ENCODE measurements at regions not wholly inside any gene's neighbourhood (a gene's known extent, or its start where the extent isn't known, plus 50 kb on each side); places are given as distances from the start of the nearest gene placed in this dataset.
"Not testable (repeated sequence)": the region's sequence is repeated elsewhere in the genome, so short reads cannot be mapped to it uniquely, and the experiment has no call there.

DNA sequence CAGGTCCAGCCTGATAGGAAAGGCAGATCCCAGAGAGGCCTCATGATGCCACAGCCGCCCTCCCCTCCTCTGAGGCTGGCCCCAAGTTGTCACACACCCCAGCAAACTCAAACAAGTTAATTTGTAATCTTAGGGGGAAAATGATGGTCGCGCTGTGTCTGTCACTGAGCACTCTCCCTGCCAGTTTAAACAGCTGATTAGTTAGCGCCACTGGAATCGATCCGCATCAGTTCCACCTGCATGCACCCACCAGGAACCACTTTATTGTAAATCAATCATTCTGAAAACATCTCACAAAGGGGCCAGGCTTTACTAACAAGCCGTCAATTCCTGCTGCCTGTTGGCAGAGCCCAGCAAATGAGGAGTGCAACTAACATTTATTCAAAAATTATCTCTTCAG lies 870.9 kb downstream of the KCNMA1 start:
- no peaks in the 10 kb centered on the region for H3K36me3 ChIP-seq
- intact Hi-C loops (cut with DNase I): no loop called here

DNA sequence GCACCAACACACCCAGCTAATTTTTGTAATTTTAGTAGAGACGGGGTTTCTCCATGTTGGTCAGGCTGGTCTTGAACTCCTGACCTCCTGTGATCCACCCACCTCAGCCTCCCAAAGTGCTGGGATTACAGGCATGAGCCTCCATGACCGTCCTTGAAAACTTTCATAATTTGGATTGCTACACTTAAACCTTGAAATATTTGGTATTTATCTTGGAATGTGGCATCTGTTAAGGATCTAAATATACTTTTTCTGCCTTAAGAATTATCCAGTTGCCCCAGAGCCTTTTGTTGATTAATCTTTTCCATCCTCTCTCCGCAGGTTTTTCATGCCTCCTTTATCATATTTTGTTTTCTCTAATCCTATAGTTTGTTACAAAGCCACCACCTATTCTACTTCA lies 872.7 kb downstream of the KCNMA1 start:
- H3K36me3 ChIP-seq; H3K9me3 ChIP-seq; H3K27me3 ChIP-seq; DNase-seq (ENCODE audit: low spot score in 2 of 2); H3K4me3 ChIP-seq; H3K27ac ChIP-seq; intact Hi-C loops (cut with DNase I); H3K4me1 ChIP-seq: not testable (repeated sequence)

More for the DNA sequence above, 870.9 kb downstream of the KCNMA1 start:
- H3K27me3 ChIP-seq: no peaks in the 10 kb centered on the region
- DNase-seq (ENCODE audit: low spot score in 2 of 2): no peak
- no peak overlapping the region for H3K27ac ChIP-seq
- H3K4me3 ChIP-seq: no peak overlapping the region
- no peaks in the 10 kb centered on the region for H3K9me3 ChIP-seq
- TF ChIP-seq, protein P1, sequence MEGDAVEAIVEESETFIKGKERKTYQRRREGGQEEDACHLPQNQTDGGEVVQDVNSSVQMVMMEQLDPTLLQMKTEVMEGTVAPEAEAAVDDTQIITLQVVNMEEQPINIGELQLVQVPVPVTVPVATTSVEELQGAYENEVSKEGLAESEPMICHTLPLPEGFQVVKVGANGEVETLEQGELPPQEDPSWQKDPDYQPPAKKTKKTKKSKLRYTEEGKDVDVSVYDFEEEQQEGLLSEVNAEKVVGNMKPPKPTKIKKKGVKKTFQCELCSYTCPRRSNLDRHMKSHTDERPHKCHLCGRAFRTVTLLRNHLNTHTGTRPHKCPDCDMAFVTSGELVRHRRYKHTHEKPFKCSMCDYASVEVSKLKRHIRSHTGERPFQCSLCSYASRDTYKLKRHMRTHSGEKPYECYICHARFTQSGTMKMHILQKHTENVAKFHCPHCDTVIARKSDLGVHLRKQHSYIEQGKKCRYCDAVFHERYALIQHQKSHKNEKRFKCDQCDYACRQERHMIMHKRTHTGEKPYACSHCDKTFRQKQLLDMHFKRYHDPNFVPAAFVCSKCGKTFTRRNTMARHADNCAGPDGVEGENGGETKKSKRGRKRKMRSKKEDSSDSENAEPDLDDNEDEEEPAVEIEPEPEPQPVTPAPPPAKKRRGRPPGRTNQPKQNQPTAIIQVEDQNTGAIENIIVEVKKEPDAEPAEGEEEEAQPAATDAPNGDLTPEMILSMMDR (IDR thresholded peaks at IDR 0.05): no peak
- no peaks in the 10 kb centered on the region for H3K4me1 ChIP-seq

DNA sequence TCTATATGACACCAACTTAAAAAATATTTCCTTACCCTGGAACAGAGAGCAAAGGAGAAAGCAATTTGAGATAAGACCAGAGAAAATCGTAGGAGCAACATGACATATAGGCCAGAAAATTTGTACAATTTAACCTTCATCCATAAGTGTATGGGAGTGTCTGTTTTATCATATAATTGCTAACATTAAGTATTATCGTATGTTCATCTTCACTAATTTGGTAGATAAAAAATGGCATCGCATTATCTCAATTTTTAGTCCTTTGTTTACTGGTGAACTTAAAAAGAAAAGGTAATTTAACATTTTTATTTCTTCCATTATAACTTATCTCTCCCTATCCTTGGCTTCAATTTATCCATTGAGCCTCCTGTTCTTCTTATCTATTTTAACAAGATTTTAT lies 873.4 kb downstream of the KCNMA1 start:
- H3K27me3 ChIP-seq: no peaks in the 10 kb centered on the region
- H3K4me3 ChIP-seq: no peak overlapping the region
- no peak for DNase-seq (ENCODE audit: low spot score in 2 of 2)
- no peak overlapping the region for H3K27ac ChIP-seq
- H3K36me3 ChIP-seq: no peaks in the 10 kb centered on the region
- H3K4me1 ChIP-seq: no peaks in the 10 kb centered on the region
- TF ChIP-seq, protein P1 (IDR thresholded peaks at IDR 0.05): no peak
- H3K9me3 ChIP-seq: no peaks in the 10 kb centered on the region
- intact Hi-C loops (cut with DNase I): no loop called here

DNA sequence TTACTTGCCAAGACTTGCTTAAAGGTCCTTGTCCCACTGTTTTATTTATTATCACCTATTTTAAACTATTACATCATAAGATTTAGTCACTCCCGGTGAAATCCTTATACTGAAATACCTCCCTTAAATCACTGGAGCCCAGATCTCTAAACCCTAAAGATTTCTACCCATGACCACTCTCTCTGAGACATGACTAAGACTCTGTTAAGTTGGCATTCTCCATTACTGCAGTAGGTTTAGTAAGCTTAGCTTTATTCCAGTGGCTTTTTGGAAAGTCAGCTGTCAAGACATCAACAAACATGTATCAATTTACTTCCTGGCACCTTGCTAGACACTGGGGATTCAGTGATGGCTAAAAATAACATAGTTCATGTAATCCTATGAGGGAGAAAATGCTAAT lies 874.2 kb downstream of the KCNMA1 start:
- Histone ChIP-seq H3K4me1 (no peaks in the 10 kb centered on the region), H3K36me3 (no peaks in the 10 kb centered on the region), H3K27ac (no peak overlapping the region), H3K27me3 (no peaks in the 10 kb centered on the region), H3K9me3 (no peaks in the 10 kb centered on the region), H3K4me3 (no peak overlapping the region)
- intact Hi-C loops (cut with DNase I): no loop called here
- TF ChIP-seq, protein P1 (IDR thresholded peaks at IDR 0.05): no peak
- DNase-seq (ENCODE audit: low spot score in 2 of 2): no peak

DNA sequence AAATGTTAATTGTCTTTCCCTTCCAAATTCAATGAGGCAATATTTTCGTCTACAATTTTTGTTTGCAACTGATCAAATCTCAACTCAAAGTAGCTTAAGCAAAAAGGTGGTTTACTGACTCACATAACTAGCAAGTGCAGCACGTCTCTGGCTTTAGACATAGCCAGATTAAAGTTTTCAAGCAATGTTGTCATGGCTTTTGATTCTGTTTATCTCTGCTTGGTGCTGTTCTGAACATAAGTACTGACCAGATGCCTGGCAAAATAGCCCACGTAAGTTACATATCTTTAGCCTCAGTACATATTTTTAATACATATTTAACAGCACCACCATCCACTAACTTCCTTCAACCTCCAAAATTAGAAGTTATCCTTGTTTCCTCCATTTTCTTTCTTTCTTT lies 877.9 kb downstream of the KCNMA1 start:
- H3K27ac ChIP-seq: no peak overlapping the region
- no peak for DNase-seq (ENCODE audit: low spot score in 2 of 2)
- H3K9me3 ChIP-seq: no peaks in the 10 kb centered on the region
- TF ChIP-seq, protein P1 (IDR thresholded peaks at IDR 0.05): no peak
- H3K27me3 ChIP-seq: no peaks in the 10 kb centered on the region
- H3K36me3 ChIP-seq: no peaks in the 10 kb centered on the region
- H3K4me1 ChIP-seq: no peaks in the 10 kb centered on the region
- H3K4me3 ChIP-seq: no peak overlapping the region
- intact Hi-C loops (cut with DNase I): no loop called here

DNA sequence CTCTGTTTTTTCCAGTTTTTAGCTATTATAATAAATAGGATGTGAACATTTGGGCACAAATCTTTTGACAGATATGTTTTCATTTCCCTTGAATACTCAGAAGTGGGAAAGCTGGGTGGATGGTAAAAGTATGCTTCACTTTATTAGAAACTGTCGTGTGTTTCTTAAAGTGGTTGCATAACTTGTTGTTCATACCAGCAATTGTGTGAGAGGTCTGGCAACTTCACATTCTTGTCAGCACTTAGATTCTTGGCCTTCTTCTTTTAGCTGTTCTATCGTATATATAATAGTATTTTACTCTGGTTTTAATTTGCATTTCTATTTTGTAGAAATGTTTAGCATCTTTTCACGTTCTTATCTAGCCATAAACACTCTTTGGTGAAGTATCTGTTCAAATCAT lies 894.4 kb downstream of the KCNMA1 start:
- TF ChIP-seq, protein P1 (IDR thresholded peaks at IDR 0.05): no peak
- Histone ChIP-seq H3K36me3 (no peaks in the 10 kb centered on the region), H3K27ac (peak overlapping the region in 1 of 2 donors; percentile 62), H3K4me3 (no peak overlapping the region), H3K4me1 (peaks cover 0 to 4% of the 10 kb centered on the region in 2 donors), H3K27me3 (no peaks in the 10 kb centered on the region), H3K9me3 (no peaks in the 10 kb centered on the region)
- DNase-seq (ENCODE audit: low spot score in 2 of 2): no peak
- intact Hi-C loops (cut with DNase I): no loop called here
